AG10803 (cell line): ENCODE measurements at regions not wholly inside any gene's neighbourhood (a gene's known extent, or its start where the extent isn't known, plus 50 kb on each side); places are given as distances from the start of the nearest gene placed in this dataset.

ENCODE experiments used
- DNase-seq: peaks from one replicate; pipeline ENCODE4 v3.0.0; 2010; ENCODE audit warnings: low read depth
- H3K4me3 ChIP-seq: 2 replicates; pipeline ENCODE4 v1.5.1; 2011; ENCODE audit warnings: mild to moderate bottlenecking, low read length, control low read depth
- CTCF ChIP-seq: conservative IDR thresholded peaks from 2 replicates; pipeline ENCODE4 v1.5.1; 2011; ENCODE audit warnings: mild to moderate bottlenecking, low read length, control low read depth, inconsistent platforms

- DNase-seq: no peak
- TF ChIP-seq CTCF: no peak
These were observed 157.0 kb upstream of the CPNE8 start for GRCh38 chr12:39062266-39062996.

GRCh38 chr12:39061576-39061975 is 156.2 kb upstream of the CPNE8 start:
- no peak for TF ChIP-seq CTCF
- no peak for DNase-seq

More at GRCh38 chr12:39062266-39062996, 157.0 kb upstream of the CPNE8 start:
- H3K4me3 ChIP-seq: no peak overlapping the region

GRCh38 chr12:39048395-39048794 is 143.0 kb upstream of the CPNE8 start:
- no peak for DNase-seq
- TF ChIP-seq CTCF: no peak
- H3K4me3 ChIP-seq: no peak overlapping the region

More at GRCh38 chr12:39061576-39061975, 156.2 kb upstream of the CPNE8 start:
- no peak overlapping the region for H3K4me3 ChIP-seq

- TF ChIP-seq CTCF: no peak
- DNase-seq: no peak
- H3K4me3 ChIP-seq: no peak overlapping the region
These were observed 142.3 kb upstream of the CPNE8 start for GRCh38 chr12:39047539-39048262.

- no peak for DNase-seq
- TF ChIP-seq CTCF: no peak
- no peak overlapping the region for H3K4me3 ChIP-seq
These were observed 139.4 kb upstream of the CPNE8 start for GRCh38 chr12:39044754-39045153.

GRCh38 chr12:39043424-39043822 is 138.0 kb upstream of the CPNE8 start:
- H3K4me3 ChIP-seq: no peak overlapping the region
- no peak for TF ChIP-seq CTCF
- no peak for DNase-seq

- H3K4me3 ChIP-seq: no peak overlapping the region
- no peak for TF ChIP-seq CTCF
- no peak for DNase-seq
These were observed 134.9 kb upstream of the CPNE8 start for GRCh38 chr12:39040275-39040674.
